Activated T-cell treated with anti-CD3 and anti-CD28 coated beads for 4 hours (primary cell): ENCODE measurements at regions not wholly inside any gene's neighbourhood (a gene's known extent, or its start where the extent isn't known, plus 50 kb on each side); places are given as distances from the start of the nearest gene placed in this dataset.

Experiments used
- DNase-seq: peaks from one replicate; pipeline ENCODE4 v3.0.0-alpha.2; 2020

- DNase-seq = no peak
Observed at GRCh38 chr16:5447734-5448133, 350.1 kb upstream of the EEF2KMT start.

GRCh38 chr16:5446623-5447240 is 349.1 kb upstream of the EEF2KMT start:
- no peak for DNase-seq

GRCh38 chr16:5444189-5444588 is 346.6 kb upstream of the EEF2KMT start:
- no peak for DNase-seq

- no peak for DNase-seq
Observed at GRCh38 chr16:5442986-5443385, 345.4 kb upstream of the EEF2KMT start.

GRCh38 chr16:5442054-5442453 is 344.5 kb upstream of the EEF2KMT start:
- no peak for DNase-seq

GRCh38 chr16:5438591-5438990 is 341.0 kb upstream of the EEF2KMT start:
- no peak for DNase-seq

GRCh38 chr16:5433587-5433986 is 336.0 kb upstream of the EEF2KMT start:
- DNase-seq = no peak

- DNase-seq = no peak
Observed at GRCh38 chr16:5432166-5432565, 334.6 kb upstream of the EEF2KMT start.

GRCh38 chr16:5430598-5430997 is 333.0 kb upstream of the EEF2KMT start:
- DNase-seq = no peak

GRCh38 chr16:5428932-5429331 is 331.3 kb upstream of the EEF2KMT start:
- no peak for DNase-seq

GRCh38 chr16:5427571-5427970 is 330.0 kb upstream of the EEF2KMT start:
- no peak for DNase-seq

- no peak for DNase-seq
Observed at GRCh38 chr16:5422643-5423496, 325.3 kb upstream of the EEF2KMT start.

- DNase-seq = no peak
Observed at GRCh38 chr16:5422047-5422446, 324.5 kb upstream of the EEF2KMT start.

- DNase-seq = no peak
Observed at GRCh38 chr16:5416013-5416412, 318.4 kb upstream of the EEF2KMT start.

- DNase-seq = no peak
Observed at GRCh38 chr16:5415123-5415522, 317.5 kb upstream of the EEF2KMT start.

GRCh38 chr16:5412731-5413130 is 315.1 kb upstream of the EEF2KMT start:
- no peak for DNase-seq

GRCh38 chr16:5398203-5398602 is 300.6 kb upstream of the EEF2KMT start:
- DNase-seq = no peak

GRCh38 chr16:5396880-5397279 is 299.3 kb upstream of the EEF2KMT start:
- no peak for DNase-seq

- no peak for DNase-seq
Observed at GRCh38 chr16:5393070-5393469, 295.5 kb upstream of the EEF2KMT start.

- DNase-seq = no peak
Observed at GRCh38 chr16:5386989-5387388, 289.4 kb upstream of the EEF2KMT start.

- DNase-seq = no peak
Observed at GRCh38 chr16:5385811-5386210, 288.2 kb upstream of the EEF2KMT start.

GRCh38 chr16:5385115-5385514 is 287.5 kb upstream of the EEF2KMT start:
- DNase-seq = no peak

GRCh38 chr16:5383737-5384136 is 286.1 kb upstream of the EEF2KMT start:
- DNase-seq = no peak

GRCh38 chr16:5382484-5382883 is 284.9 kb upstream of the EEF2KMT start:
- DNase-seq = no peak

- no peak for DNase-seq
Observed at GRCh38 chr16:5381481-5381880, 283.9 kb upstream of the EEF2KMT start.
